Right cardiac atrium (tissue), 5 donors: ENCODE measurements at regions not wholly inside any gene's neighbourhood (a gene's known extent, or its start where the extent isn't known, plus 50 kb on each side); places are given as distances from the start of the nearest gene placed in this dataset.

Source experiments
- ATAC-seq, 2 donors: fragments of 200-7000 bp; cut with Tn5 transposase; one replicate each; pipeline versions ENCODE4 v1.8.0 to v1.9.1; 2020; ENCODE audit warnings: moderate library complexity in 2 of 2, mild to moderate bottlenecking in 1 of 2
- DNase-seq, 3 donors: peaks; one replicate each; pipeline ENCODE4 v3.0.0-alpha.2; 2020
- H3K27ac ChIP-seq: one replicate; pipeline ENCODE4 v1.5.1; 2013; ENCODE audit warnings: mild to moderate bottlenecking, low read length, control low read depth, moderate library complexity
- H3K27me3 ChIP-seq: one replicate; pipeline ENCODE4 v1.6.1; 2013; ENCODE audit not compliant: control insufficient read depth, insufficient read depth
- H3K4me1 ChIP-seq: one replicate; pipeline ENCODE4 v1.6.1; 2013; ENCODE audit warnings: low read length; ENCODE audit not compliant: control insufficient read depth, insufficient read depth
- H3K4me3 ChIP-seq: one replicate; pipeline ENCODE4 v1.5.1; 2013; ENCODE audit warnings: low read length, control low read depth
- H3K9me3 ChIP-seq: one replicate; pipeline ENCODE4 v1.6.1; 2013; ENCODE audit warnings: low read length; ENCODE audit not compliant: control insufficient read depth
- WGBS: extraction: QIAGEN DNeasy Blood & Tissue Kit; methylation state at CpG from one replicate; pipeline ENCODE4 v1.1.7; 2013; 5-methylcytosine and 5-hydroxymethylcytosine counted together
- intact Hi-C, 4 donors: fragments of 100-400 bp; cut with DNase I; formaldehyde crosslinking; loops; one replicate each; pipeline versions ENCODE4 v1.11.0 to v1.14.0; 2022 to 2023
- donor health status: healthy with polysubstance abuse.
- donor health status: DM: no; HTN: yes; CAD: no.
- donor health status: DM: no; HTN: no; CAD: no.
- donor health status: DM: no; HTN: yes; CAD: no; lungs with severe emphysema.
- donor health status: DM: yes; HTN: yes; CAD: no.

- no peak overlapping the region for H3K27ac ChIP-seq
- WGBS, result 66% methylated on average over 2 of the region's 2 CpGs
- ATAC-seq, result no peak
- no peaks in the 10 kb centered on the region for H3K27me3 ChIP-seq
- H3K4me3 ChIP-seq, result no peak overlapping the region
- no peaks in the 10 kb centered on the region for H3K9me3 ChIP-seq
- no peak for DNase-seq
- H3K4me1 ChIP-seq, result no peaks in the 10 kb centered on the region
- intact Hi-C loops, result no loop called here
Observed at GRCh38 chrX:122783918-122784317, 400.2 kb upstream of the GRIA3 start.

- H3K4me1 ChIP-seq, result no peaks in the 10 kb centered on the region
- no peaks in the 10 kb centered on the region for H3K9me3 ChIP-seq
- H3K27me3 ChIP-seq, result no peaks in the 10 kb centered on the region
- ATAC-seq (no peak), DNase-seq (no peak)
- no peak overlapping the region for H3K27ac ChIP-seq
- intact Hi-C loops, result no loop called here
- 62% methylated on average over 3 of the region's 3 CpGs for WGBS
- no peak overlapping the region for H3K4me3 ChIP-seq
Observed at GRCh38 chrX:122787231-122787630, 396.8 kb upstream of the GRIA3 start.

GRCh38 chrX:122788216-122788615, 395.9 kb upstream of the GRIA3 start:
- DNase-seq, result no peak
- no peak overlapping the region for H3K27ac ChIP-seq
- H3K4me3 ChIP-seq, result no peak overlapping the region
- intact Hi-C loops, result no loop called here
- H3K27me3 ChIP-seq, result no peaks in the 10 kb centered on the region
- no peaks in the 10 kb centered on the region for H3K9me3 ChIP-seq
- WGBS, result 82% methylated on average over 2 of the region's 2 CpGs
- ATAC-seq, result no peak
- no peaks in the 10 kb centered on the region for H3K4me1 ChIP-seq

- no peaks in the 10 kb centered on the region for H3K4me1 ChIP-seq
- intact Hi-C loops, result no loop called here
- ATAC-seq, result no peak
- WGBS, result 59% methylated on average over 3 of the region's 3 CpGs
- no peak overlapping the region for H3K27ac ChIP-seq
- no peak overlapping the region for H3K4me3 ChIP-seq
- H3K27me3 ChIP-seq, result no peaks in the 10 kb centered on the region
- no peak for DNase-seq
- no peaks in the 10 kb centered on the region for H3K9me3 ChIP-seq
Observed at GRCh38 chrX:122790376-122791095, 393.5 kb upstream of the GRIA3 start.

- DNase-seq (no peak), ATAC-seq (no peak)
- Histone ChIP-seq H3K4me3 (no peak overlapping the region), H3K27ac (no peak overlapping the region), H3K4me1 (no peaks in the 10 kb centered on the region), H3K9me3 (no peaks in the 10 kb centered on the region), H3K27me3 (no peaks in the 10 kb centered on the region)
- 63% methylated on average over 4 of the region's 4 CpGs for WGBS
- intact Hi-C loops, result no loop called here
Observed at GRCh38 chrX:122813876-122814275, 370.2 kb upstream of the GRIA3 start.

- 93% methylated on average over 1 of the region's 1 CpG for WGBS
- ATAC-seq, result no peak
- intact Hi-C loops, result no loop called here
Observed at GRCh38 chrX:122816288-122816687, 367.8 kb upstream of the GRIA3 start.

GRCh38 chrX:122817321-122817955, 366.6 kb upstream of the GRIA3 start:
- no peaks in the 10 kb centered on the region for H3K9me3 ChIP-seq
- no peaks in the 10 kb centered on the region for H3K4me1 ChIP-seq
- no peak for ATAC-seq
- intact Hi-C loops, result no loop called here
- no peaks in the 10 kb centered on the region for H3K27me3 ChIP-seq
- DNase-seq, result peak in 2 of 3 donors; percentile 25 to 36
- 81% methylated on average over 12 of the region's 12 CpGs for WGBS
- H3K4me3 ChIP-seq, result no peak overlapping the region
- H3K27ac ChIP-seq, result no peak overlapping the region

More at GRCh38 chrX:122816288-122816687, 367.8 kb upstream of the GRIA3 start:
- DNase-seq, result no peak
- Histone ChIP-seq H3K27me3 (no peaks in the 10 kb centered on the region), H3K4me3 (no peak overlapping the region), H3K4me1 (no peaks in the 10 kb centered on the region), H3K27ac (no peak overlapping the region), H3K9me3 (no peaks in the 10 kb centered on the region)

- H3K27ac ChIP-seq, result no peak overlapping the region
- no peaks in the 10 kb centered on the region for H3K9me3 ChIP-seq
- no peaks in the 10 kb centered on the region for H3K4me1 ChIP-seq
- WGBS, result 78% methylated on average over 4 of the region's 4 CpGs
- ATAC-seq (no peak), DNase-seq (no peak)
- H3K27me3 ChIP-seq, result no peaks in the 10 kb centered on the region
- intact Hi-C loops, result no loop called here
- H3K4me3 ChIP-seq, result no peak overlapping the region
Observed at GRCh38 chrX:122818068-122818467, 366.0 kb upstream of the GRIA3 start.

GRCh38 chrX:122833230-122833629, 350.8 kb upstream of the GRIA3 start:
- Histone ChIP-seq H3K9me3 (no peaks in the 10 kb centered on the region), H3K4me1 (no peaks in the 10 kb centered on the region), H3K27me3 (no peaks in the 10 kb centered on the region), H3K4me3 (no peak overlapping the region), H3K27ac (no peak overlapping the region)
- intact Hi-C loops, result no loop called here
- ATAC-seq (no peak), DNase-seq (no peak)
- WGBS, result 45% methylated on average over 6 of the region's 6 CpGs

- no peak overlapping the region for H3K4me3 ChIP-seq
- intact Hi-C loops, result no loop called here
- H3K27ac ChIP-seq, result no peak overlapping the region
- H3K9me3 ChIP-seq, result no peaks in the 10 kb centered on the region
- H3K27me3 ChIP-seq, result no peaks in the 10 kb centered on the region
- no peaks in the 10 kb centered on the region for H3K4me1 ChIP-seq
- no peak for DNase-seq
- no peak for ATAC-seq
- 22% methylated on average over 1 of the region's 1 CpG for WGBS
Observed at GRCh38 chrX:122835886-122836285, 348.2 kb upstream of the GRIA3 start.

GRCh38 chrX:122850326-122850725, 333.8 kb upstream of the GRIA3 start:
- intact Hi-C loops, result no loop called here
- no peak overlapping the region for H3K27ac ChIP-seq
- H3K4me3 ChIP-seq, result no peak overlapping the region
- H3K4me1 ChIP-seq, result no peaks in the 10 kb centered on the region
- 75% methylated on average over 4 of the region's 4 CpGs for WGBS
- ATAC-seq (no peak), DNase-seq (no peak)
- no peaks in the 10 kb centered on the region for H3K27me3 ChIP-seq
- H3K9me3 ChIP-seq, result no peaks in the 10 kb centered on the region
